ENCODE measurements at regions not wholly inside any gene's neighbourhood (a gene's known extent, or its start where the extent isn't known, plus 50 kb on each side); places are given as distances from the start of the nearest gene placed in this dataset.

DNA sequence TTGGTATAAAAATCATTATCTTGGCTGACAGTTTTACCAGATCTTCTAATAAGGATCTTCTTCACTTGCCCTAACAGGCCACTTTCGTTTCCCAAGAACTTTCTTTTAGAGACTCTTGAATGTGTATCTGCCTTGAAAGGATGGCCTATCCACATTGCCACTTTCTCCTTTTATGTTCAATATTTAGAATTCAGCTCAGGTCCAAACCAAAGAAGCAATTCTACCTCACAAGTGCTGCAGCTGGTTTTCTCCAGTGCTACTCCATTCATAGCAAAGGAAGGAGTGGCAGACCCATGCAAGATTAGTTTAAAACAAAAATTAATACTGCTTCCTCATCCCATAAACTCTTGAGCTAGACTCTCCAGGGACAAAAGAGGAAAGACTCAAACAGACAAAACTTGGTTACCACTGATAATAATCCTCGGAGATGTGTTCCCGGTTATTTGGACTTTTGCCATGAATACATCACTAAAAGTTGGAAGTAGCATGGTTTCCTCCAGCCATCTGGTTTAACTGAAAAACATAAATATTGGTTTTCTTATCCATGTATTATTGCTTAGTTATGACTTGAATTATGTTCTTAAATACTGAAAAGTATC lies 401.8 kb downstream of the PABPC4L start:
- no peak for TF ChIP-seq RAD21 (IDR thresholded peaks at IDR 0.05; ENCODE audit: low read length)
- no peak for TF ChIP-seq RCOR1 (IDR thresholded peaks at IDR 0.05; ENCODE audit: insufficient replicate concordance, low read length)
- TF ChIP-seq NFE2L2 (IDR thresholded peaks at IDR 0.05; ENCODE audit: low read depth, low read length), result no peak
- TF ChIP-seq MAFK (IDR thresholded peaks at IDR 0.05; ENCODE audit: low read depth, low read length), result no peak
- TF ChIP-seq MXI1 (IDR thresholded peaks at IDR 0.05; ENCODE audit: borderline replicate concordance, low read depth, low read length), result no peak
- TF ChIP-seq, protein P1, sequence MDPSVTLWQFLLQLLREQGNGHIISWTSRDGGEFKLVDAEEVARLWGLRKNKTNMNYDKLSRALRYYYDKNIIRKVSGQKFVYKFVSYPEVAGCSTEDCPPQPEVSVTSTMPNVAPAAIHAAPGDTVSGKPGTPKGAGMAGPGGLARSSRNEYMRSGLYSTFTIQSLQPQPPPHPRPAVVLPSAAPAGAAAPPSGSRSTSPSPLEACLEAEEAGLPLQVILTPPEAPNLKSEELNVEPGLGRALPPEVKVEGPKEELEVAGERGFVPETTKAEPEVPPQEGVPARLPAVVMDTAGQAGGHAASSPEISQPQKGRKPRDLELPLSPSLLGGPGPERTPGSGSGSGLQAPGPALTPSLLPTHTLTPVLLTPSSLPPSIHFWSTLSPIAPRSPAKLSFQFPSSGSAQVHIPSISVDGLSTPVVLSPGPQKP (IDR thresholded peaks at IDR 0.05; ENCODE audit: borderline replicate concordance, low read depth, low read length), result no peak
- TF ChIP-seq POLR2A (IDR thresholded peaks at IDR 0.05; ENCODE audit: low read depth, low read length), result no peak
- no peak for TF ChIP-seq CHD1 (IDR thresholded peaks at IDR 0.05; ENCODE audit: low read depth, low read length)
- TF ChIP-seq, protein P2, sequence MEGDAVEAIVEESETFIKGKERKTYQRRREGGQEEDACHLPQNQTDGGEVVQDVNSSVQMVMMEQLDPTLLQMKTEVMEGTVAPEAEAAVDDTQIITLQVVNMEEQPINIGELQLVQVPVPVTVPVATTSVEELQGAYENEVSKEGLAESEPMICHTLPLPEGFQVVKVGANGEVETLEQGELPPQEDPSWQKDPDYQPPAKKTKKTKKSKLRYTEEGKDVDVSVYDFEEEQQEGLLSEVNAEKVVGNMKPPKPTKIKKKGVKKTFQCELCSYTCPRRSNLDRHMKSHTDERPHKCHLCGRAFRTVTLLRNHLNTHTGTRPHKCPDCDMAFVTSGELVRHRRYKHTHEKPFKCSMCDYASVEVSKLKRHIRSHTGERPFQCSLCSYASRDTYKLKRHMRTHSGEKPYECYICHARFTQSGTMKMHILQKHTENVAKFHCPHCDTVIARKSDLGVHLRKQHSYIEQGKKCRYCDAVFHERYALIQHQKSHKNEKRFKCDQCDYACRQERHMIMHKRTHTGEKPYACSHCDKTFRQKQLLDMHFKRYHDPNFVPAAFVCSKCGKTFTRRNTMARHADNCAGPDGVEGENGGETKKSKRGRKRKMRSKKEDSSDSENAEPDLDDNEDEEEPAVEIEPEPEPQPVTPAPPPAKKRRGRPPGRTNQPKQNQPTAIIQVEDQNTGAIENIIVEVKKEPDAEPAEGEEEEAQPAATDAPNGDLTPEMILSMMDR (conservative IDR thresholded peaks at IDR 0.05; ENCODE audit: low read depth, low read length), result no peak
- no peak for TF ChIP-seq FOS (IDR thresholded peaks at IDR 0.05; ENCODE audit: low read depth, low read length)
- TF ChIP-seq MAZ (IDR thresholded peaks at IDR 0.05; ENCODE audit: borderline replicate concordance, low read depth, low read length), result no peak
- no peak for TF ChIP-seq SMC3 (IDR thresholded peaks at IDR 0.05; ENCODE audit: low read depth, low read length)
- no peak for TF ChIP-seq CEBPB (IDR thresholded peaks at IDR 0.05; ENCODE audit: low read depth, low read length)
- TF ChIP-seq, protein P3, sequence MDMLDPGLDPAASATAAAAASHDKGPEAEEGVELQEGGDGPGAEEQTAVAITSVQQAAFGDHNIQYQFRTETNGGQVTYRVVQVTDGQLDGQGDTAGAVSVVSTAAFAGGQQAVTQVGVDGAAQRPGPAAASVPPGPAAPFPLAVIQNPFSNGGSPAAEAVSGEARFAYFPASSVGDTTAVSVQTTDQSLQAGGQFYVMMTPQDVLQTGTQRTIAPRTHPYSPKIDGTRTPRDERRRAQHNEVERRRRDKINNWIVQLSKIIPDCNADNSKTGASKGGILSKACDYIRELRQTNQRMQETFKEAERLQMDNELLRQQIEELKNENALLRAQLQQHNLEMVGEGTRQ (IDR thresholded peaks at IDR 0.05; ENCODE audit: low read depth, low read length), result no peak
- no peak for TF ChIP-seq RFX5 (IDR thresholded peaks at IDR 0.05; ENCODE audit: low read depth, low read length)
- H2BK5ac ChIP-seq (ENCODE audit: low read depth, low read length, poor library complexity, severe bottlenecking), result no peak overlapping the region
- POLR2A ChIA-PET (ENCODE audit: unreplicated experiment), result no interaction called here
- no peak for DNase-seq
- in situ Hi-C loops (cut with MboI; ENCODE audit: low sequenced_read_pairs) (no loop called here), intact Hi-C loops (cut with micrococcal nuclease) (no loop called here), dilution Hi-C loops (cut with HindIII; ENCODE audit: low sequenced_read_pairs, unreplicated experiment) (no loop called here)
- H3K9ac ChIP-seq (ENCODE audit: low read depth, low read length), result no peak overlapping the region
- H3K36me3 ChIP-seq (ENCODE audit: control insufficient read depth, insufficient read depth, low read length), result no peaks in the 10 kb centered on the region
- H3K56ac ChIP-seq (ENCODE audit: extremely low read depth, insufficient read depth, low read length), result no peak overlapping the region
- WGBS, 2 experiments (ENCODE audit: extremely low coverage in 2 of 2, insufficient read length in 1 of 2), result no CpG with 5 or more reads among the region's 3 CpGs
- no peaks in the 10 kb centered on the region for H4K20me1 ChIP-seq (ENCODE audit: insufficient read depth, low read length)
- H3K9me3 ChIP-seq (ENCODE audit: control insufficient read depth, insufficient read depth, low read length), result no peaks in the 10 kb centered on the region
- H2AK5ac ChIP-seq (ENCODE audit: low read depth, low read length), result no peak overlapping the region
- peak overlapping the region; percentile 68; the same call in 1 of the 2 replicates for H3K18ac ChIP-seq (ENCODE audit: low read depth, low read length)
- no peak overlapping the region for H2BK120ac ChIP-seq (ENCODE audit: low read depth, low read length)
- no peak overlapping the region for H2BK15ac ChIP-seq (ENCODE audit: low read depth, low read length)
- H3K23ac ChIP-seq (ENCODE audit: low read depth, low read length), result no peak overlapping the region
- no peaks in the 10 kb centered on the region for H3K4me1 ChIP-seq (ENCODE audit: control insufficient read depth, insufficient read depth, low read length)
- no peak overlapping the region for H4K5ac ChIP-seq (ENCODE audit: low read depth, low read length)
- no peak overlapping the region for H2AK9ac ChIP-seq (replicated peaks; ENCODE audit: low read depth, low read length, poor library complexity)
- H2AFZ ChIP-seq (replicated peaks; ENCODE audit: low read length, poor library complexity), result no peak overlapping the region
- no peak overlapping the region for H4K91ac ChIP-seq (ENCODE audit: insufficient read depth, low read depth, low read length)
- no peak overlapping the region for H2BK20ac ChIP-seq (ENCODE audit: low read depth, low read length)
- no TSS peak for BruUV-seq (replicated peaks)
- H3K14ac ChIP-seq (replicated peaks; ENCODE audit: low read depth, low read length), result no peak overlapping the region
- no peak overlapping the region for H3K4me3 ChIP-seq (ENCODE audit: insufficient read depth, low read depth, low read length)
- no peaks in the 10 kb centered on the region for H3K9me1 ChIP-seq (ENCODE audit: insufficient read depth, low read length)
- no peak overlapping the region; a peak in 1 of 4 replicates for H4K8ac ChIP-seq (ENCODE audit: low read depth in 2 of 2, low read length in 2 of 2)
- no peaks in the 10 kb centered on the region for H3K79me1 ChIP-seq (ENCODE audit: low read depth in 1 of 2, low read length in 2 of 2)
- H3K4me2 ChIP-seq (ENCODE audit: low read depth, low read length), result peak overlapping the region; percentile 27; the same call in 1 of the 2 replicates
- no peak for ATAC-seq (ENCODE audit: low read depth)
- no peak overlapping the region for H3K27ac ChIP-seq (ENCODE audit: insufficient read depth, low read length)
- no peak overlapping the region for H3K4ac ChIP-seq (ENCODE audit: low read depth, low read length)
- H3K27me3 ChIP-seq (ENCODE audit: control insufficient read depth, insufficient read depth, low read length), result no peaks in the 10 kb centered on the region
- CTCF ChIA-PET, result no interaction called here

All from IMR-90 (cell line).